MM.1S (cell line): ENCODE measurements at regions not wholly inside any gene's neighbourhood (a gene's known extent, or its start where the extent isn't known, plus 50 kb on each side); places are given as distances from the start of the nearest gene placed in this dataset.

ENCODE experiments used
- EZH2 ChIP-seq: fragments of 300-600 bp; sonication (generic); optimal IDR thresholded peaks from 2 replicates; pipeline ENCODE3; 2017; ENCODE audit warnings: low read depth, mild to moderate bottlenecking, antibody characterized with exemption, low read length, mixed read lengths
- TF ChIP-seq, protein P1 (sequence below): fragments of 300-600 bp; sonication (generic); IDR thresholded peaks from 2 replicates; pipeline ENCODE4 v1.5.1; 2016; ENCODE audit warnings: antibody characterized with exemption, low read length, mixed read lengths

- TF ChIP-seq, protein P1, sequence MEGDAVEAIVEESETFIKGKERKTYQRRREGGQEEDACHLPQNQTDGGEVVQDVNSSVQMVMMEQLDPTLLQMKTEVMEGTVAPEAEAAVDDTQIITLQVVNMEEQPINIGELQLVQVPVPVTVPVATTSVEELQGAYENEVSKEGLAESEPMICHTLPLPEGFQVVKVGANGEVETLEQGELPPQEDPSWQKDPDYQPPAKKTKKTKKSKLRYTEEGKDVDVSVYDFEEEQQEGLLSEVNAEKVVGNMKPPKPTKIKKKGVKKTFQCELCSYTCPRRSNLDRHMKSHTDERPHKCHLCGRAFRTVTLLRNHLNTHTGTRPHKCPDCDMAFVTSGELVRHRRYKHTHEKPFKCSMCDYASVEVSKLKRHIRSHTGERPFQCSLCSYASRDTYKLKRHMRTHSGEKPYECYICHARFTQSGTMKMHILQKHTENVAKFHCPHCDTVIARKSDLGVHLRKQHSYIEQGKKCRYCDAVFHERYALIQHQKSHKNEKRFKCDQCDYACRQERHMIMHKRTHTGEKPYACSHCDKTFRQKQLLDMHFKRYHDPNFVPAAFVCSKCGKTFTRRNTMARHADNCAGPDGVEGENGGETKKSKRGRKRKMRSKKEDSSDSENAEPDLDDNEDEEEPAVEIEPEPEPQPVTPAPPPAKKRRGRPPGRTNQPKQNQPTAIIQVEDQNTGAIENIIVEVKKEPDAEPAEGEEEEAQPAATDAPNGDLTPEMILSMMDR: no peak
- no peak for TF ChIP-seq EZH2
Observed at GRCh38 chr2:136209561-136210454, 91.9 kb upstream of the CXCR4 start.
